ENCODE measurements at regions not wholly inside any gene's neighbourhood (a gene's known extent, or its start where the extent isn't known, plus 50 kb on each side); places are given as distances from the start of the nearest gene placed in this dataset.

DNA sequence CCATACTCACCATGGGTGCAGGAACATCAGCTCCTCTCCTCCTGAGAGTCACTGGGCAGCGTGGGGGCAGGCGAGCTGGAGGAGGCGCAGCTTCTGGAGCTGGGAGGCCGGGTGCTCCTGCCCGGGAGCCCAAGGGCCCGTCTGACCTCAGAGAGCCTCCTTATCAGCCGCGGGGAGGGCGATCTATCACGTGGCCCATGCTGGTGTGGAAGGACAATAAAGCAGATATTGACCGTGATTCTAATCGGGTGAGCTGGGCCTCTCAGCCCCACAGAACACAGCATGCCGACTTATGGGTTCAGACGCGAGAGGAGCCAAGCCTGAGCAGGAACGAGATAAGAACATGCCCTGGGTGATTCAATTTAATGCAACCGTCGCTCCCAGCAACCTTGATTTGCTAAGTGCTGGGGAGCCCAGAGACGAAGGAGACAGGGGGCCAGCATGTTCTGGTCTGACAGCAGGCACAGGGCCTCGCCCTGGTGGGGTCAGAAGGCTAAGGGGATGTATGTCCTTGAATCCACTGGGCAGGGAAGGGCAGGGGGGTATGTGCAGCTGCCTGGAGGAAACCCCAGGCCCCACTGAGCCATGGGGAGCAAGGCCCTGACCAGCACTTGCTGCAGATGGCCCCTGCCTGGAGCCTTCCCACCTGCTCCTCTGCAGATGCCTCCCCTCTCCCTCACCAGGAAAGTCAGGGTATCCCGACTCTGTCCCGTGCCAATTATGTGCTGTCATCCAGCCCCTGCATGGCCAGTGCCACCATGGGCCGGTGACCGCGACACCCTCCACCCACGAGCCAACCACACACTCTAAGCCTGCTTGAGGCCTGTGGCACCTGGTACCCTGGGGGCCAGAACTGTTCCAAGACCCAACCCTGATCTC lies 95.3 kb upstream of the RET start:
- TF ChIP-seq, protein P1, sequence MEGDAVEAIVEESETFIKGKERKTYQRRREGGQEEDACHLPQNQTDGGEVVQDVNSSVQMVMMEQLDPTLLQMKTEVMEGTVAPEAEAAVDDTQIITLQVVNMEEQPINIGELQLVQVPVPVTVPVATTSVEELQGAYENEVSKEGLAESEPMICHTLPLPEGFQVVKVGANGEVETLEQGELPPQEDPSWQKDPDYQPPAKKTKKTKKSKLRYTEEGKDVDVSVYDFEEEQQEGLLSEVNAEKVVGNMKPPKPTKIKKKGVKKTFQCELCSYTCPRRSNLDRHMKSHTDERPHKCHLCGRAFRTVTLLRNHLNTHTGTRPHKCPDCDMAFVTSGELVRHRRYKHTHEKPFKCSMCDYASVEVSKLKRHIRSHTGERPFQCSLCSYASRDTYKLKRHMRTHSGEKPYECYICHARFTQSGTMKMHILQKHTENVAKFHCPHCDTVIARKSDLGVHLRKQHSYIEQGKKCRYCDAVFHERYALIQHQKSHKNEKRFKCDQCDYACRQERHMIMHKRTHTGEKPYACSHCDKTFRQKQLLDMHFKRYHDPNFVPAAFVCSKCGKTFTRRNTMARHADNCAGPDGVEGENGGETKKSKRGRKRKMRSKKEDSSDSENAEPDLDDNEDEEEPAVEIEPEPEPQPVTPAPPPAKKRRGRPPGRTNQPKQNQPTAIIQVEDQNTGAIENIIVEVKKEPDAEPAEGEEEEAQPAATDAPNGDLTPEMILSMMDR (conservative IDR thresholded peaks at IDR 0.05; ENCODE audit: low read depth, low read length): no peak
- no peak for TF ChIP-seq EZH2 (IDR thresholded peaks at IDR 0.05; ENCODE audit: borderline replicate concordance, low read depth, low read length, poor library complexity, severe bottlenecking)
- intact Hi-C loops (cut with micrococcal nuclease; ENCODE audit: unreplicated experiment): no loop called here
- Histone ChIP-seq H3K9me3 (ENCODE audit: low read depth, low read length, poor library complexity, severe bottlenecking) (no peaks in the 10 kb centered on the region), H3K4me3 (ENCODE audit: low read depth, low read length, poor library complexity, severe bottlenecking) (no peak overlapping the region), H3K27ac (ENCODE audit: low read depth, low read length, poor library complexity, severe bottlenecking) (no peak overlapping the region), H3K4me1 (ENCODE audit: insufficient read depth, low read length, poor library complexity, severe bottlenecking) (no peaks in the 10 kb centered on the region), H3K36me3 (ENCODE audit: insufficient read depth, low read length, poor library complexity, severe bottlenecking) (no peaks in the 10 kb centered on the region), H3K27me3 (replicated peaks; ENCODE audit: insufficient read depth, low read depth, low read length, poor library complexity) (no peaks in the 10 kb centered on the region)
- POLR2A ChIA-PET (ENCODE audit: low non-redundant PET): no interaction called here
- CTCF ChIA-PET: no interaction called here
- no peak for DNase-seq (ENCODE audit: low spot score)
- no TSS peak for BruUV-seq (replicated peaks)

DNA sequence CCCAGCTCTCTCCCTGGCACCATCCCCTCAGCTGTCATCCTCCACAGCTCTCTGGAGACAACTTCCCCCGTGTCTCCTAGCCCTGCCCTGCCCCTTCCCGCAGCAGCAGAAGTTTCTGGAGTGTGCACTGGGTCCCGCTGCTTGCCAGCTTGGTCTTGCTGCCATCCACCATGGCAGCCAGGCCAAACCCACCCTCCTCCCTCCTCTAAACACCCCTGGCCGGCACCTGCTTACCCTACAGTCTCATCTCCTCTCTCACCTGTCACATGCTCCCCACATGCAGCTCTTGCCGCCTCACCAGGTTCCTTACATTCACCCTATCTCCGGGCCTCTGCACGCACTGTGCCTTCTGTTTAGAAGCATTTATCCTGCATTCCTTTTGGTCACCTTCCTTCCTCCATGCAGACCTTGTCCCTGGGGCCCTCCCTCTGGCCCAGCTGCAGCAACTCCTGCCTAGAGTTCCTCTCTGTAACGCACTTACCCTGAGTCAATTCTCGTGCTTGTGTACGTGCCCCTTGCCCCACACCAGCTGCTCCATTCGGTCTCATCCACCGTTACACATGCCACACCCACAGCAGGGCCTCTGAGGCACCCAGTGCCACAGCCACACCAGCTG lies 93.9 kb upstream of the RET start:
- Histone ChIP-seq H3K4me3 (ENCODE audit: low read depth, low read length, poor library complexity, severe bottlenecking) (no peak overlapping the region), H3K27ac (ENCODE audit: low read depth, low read length, poor library complexity, severe bottlenecking) (no peak overlapping the region), H3K4me1 (ENCODE audit: insufficient read depth, low read length, poor library complexity, severe bottlenecking) (no peaks in the 10 kb centered on the region), H3K27me3 (replicated peaks; ENCODE audit: insufficient read depth, low read depth, low read length, poor library complexity) (no peaks in the 10 kb centered on the region), H3K36me3 (ENCODE audit: insufficient read depth, low read length, poor library complexity, severe bottlenecking) (no peaks in the 10 kb centered on the region), H3K9me3 (ENCODE audit: low read depth, low read length, poor library complexity, severe bottlenecking) (no peaks in the 10 kb centered on the region)
- POLR2A ChIA-PET (ENCODE audit: low non-redundant PET): no interaction called here
- intact Hi-C loops (cut with micrococcal nuclease; ENCODE audit: unreplicated experiment): no loop called here
- CTCF ChIA-PET: no interaction called here
- BruUV-seq (replicated peaks): no TSS peak
- no peak for DNase-seq (ENCODE audit: low spot score)
- no peak for TF ChIP-seq EZH2 (IDR thresholded peaks at IDR 0.05; ENCODE audit: borderline replicate concordance, low read depth, low read length, poor library complexity, severe bottlenecking)
- TF ChIP-seq, protein P1 (conservative IDR thresholded peaks at IDR 0.05; ENCODE audit: low read depth, low read length): no peak

DNA sequence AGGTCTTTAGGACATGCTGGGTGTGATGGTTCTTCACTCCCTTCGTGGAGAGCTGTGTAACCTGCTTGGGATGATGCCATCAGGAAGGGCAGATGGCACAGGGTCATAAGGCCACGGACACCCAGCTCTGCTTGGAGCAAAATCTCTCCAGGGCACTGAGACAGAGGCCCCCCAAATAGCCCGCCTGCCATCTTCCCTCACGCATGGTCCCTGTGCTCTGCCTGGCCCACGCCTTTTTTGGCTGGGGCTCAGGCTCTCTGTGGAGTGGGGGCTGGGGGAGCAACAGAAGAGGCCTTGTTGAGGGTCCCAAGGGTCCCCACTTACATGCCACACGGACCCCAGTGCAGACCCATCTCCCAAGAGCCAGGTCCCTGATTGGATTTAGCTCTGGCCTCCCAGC lies 93.3 kb upstream of the RET start:
- no TSS peak for BruUV-seq (replicated peaks)
- H3K27me3 ChIP-seq (replicated peaks; ENCODE audit: insufficient read depth, low read depth, low read length, poor library complexity): no peaks in the 10 kb centered on the region

More for the DNA sequence above, 93.3 kb upstream of the RET start:
- no peaks in the 10 kb centered on the region for H3K36me3 ChIP-seq (ENCODE audit: insufficient read depth, low read length, poor library complexity, severe bottlenecking)
- POLR2A ChIA-PET (ENCODE audit: low non-redundant PET): no interaction called here
- H3K4me1 ChIP-seq (ENCODE audit: insufficient read depth, low read length, poor library complexity, severe bottlenecking): no peaks in the 10 kb centered on the region
- H3K27ac ChIP-seq (ENCODE audit: low read depth, low read length, poor library complexity, severe bottlenecking): no peak overlapping the region
- CTCF ChIA-PET: no interaction called here
- no peak overlapping the region for H3K4me3 ChIP-seq (ENCODE audit: low read depth, low read length, poor library complexity, severe bottlenecking)
- no peak for DNase-seq (ENCODE audit: low spot score)
- TF ChIP-seq EZH2 (IDR thresholded peaks at IDR 0.05; ENCODE audit: borderline replicate concordance, low read depth, low read length, poor library complexity, severe bottlenecking): no peak
- TF ChIP-seq, protein P1 (conservative IDR thresholded peaks at IDR 0.05; ENCODE audit: low read depth, low read length): no peak
- intact Hi-C loops (cut with micrococcal nuclease; ENCODE audit: unreplicated experiment): no loop called here
- H3K9me3 ChIP-seq (ENCODE audit: low read depth, low read length, poor library complexity, severe bottlenecking): no peaks in the 10 kb centered on the region

All from A673 (cell line).